Activated naive CD8-positive, alpha-beta T cell treated with anti-CD3 and anti-CD28 coated beads for 36 hours (primary cell): ENCODE measurements at regions not wholly inside any gene's neighbourhood (a gene's known extent, or its start where the extent isn't known, plus 50 kb on each side); places are given as distances from the start of the nearest gene placed in this dataset.

Experiments
- DNase-seq: peaks from one replicate; pipeline ENCODE4 v3.0.0; 2021
- H3K27ac Mint-ChIP-seq: one replicate; pipeline ENCODE4 v1.8.0; 2022; ENCODE audit warnings: mild to moderate bottlenecking, moderate library complexity, mixed read lengths
- H3K27me3 Mint-ChIP-seq: one replicate; pipeline ENCODE4 v1.8.0; 2022; ENCODE audit warnings: mild to moderate bottlenecking, mixed read lengths
- H3K36me3 Mint-ChIP-seq: one replicate; pipeline ENCODE4 v1.8.0; 2021; ENCODE audit warnings: mild to moderate bottlenecking, mixed read lengths
- H3K4me1 Mint-ChIP-seq: one replicate; pipeline ENCODE4 v1.8.0; 2021; ENCODE audit warnings: mixed read lengths
- H3K4me3 Mint-ChIP-seq: one replicate; pipeline ENCODE4 v1.8.0; 2022; ENCODE audit warnings: mild to moderate bottlenecking, moderate library complexity, mixed read lengths
- H3K9me3 Mint-ChIP-seq: one replicate; pipeline ENCODE4 v1.8.0; 2022; ENCODE audit warnings: mixed read lengths

GRCh38 chr13:60976367-60976766, 439.3 kb downstream of the PCDH20 start:
- Mint-ChIP-seq H3K4me3 (no peak overlapping the region), H3K27ac (no peak overlapping the region), H3K9me3 (peaks cover 7% of the 10 kb centered on the region), H3K4me1 (no peaks in the 10 kb centered on the region), H3K36me3 (no peaks in the 10 kb centered on the region), H3K27me3 (no peaks in the 10 kb centered on the region)
- DNase-seq: no peak

- H3K27ac Mint-ChIP-seq: no peak overlapping the region
- no peak overlapping the region for H3K4me3 Mint-ChIP-seq
- no peaks in the 10 kb centered on the region for H3K27me3 Mint-ChIP-seq
- H3K36me3 Mint-ChIP-seq: no peaks in the 10 kb centered on the region
- no peak for DNase-seq
- H3K4me1 Mint-ChIP-seq: no peaks in the 10 kb centered on the region
- H3K9me3 Mint-ChIP-seq: peaks cover 7% of the 10 kb centered on the region
These were observed 441.4 kb downstream of the PCDH20 start for GRCh38 chr13:60974296-60974695.

GRCh38 chr13:60973529-60973928, 442.1 kb downstream of the PCDH20 start:
- no peak for DNase-seq
- H3K27me3 Mint-ChIP-seq: no peaks in the 10 kb centered on the region
- H3K27ac Mint-ChIP-seq: no peak overlapping the region
- no peak overlapping the region for H3K4me3 Mint-ChIP-seq
- peaks cover 7% of the 10 kb centered on the region for H3K9me3 Mint-ChIP-seq
- H3K36me3 Mint-ChIP-seq: no peaks in the 10 kb centered on the region
- H3K4me1 Mint-ChIP-seq: no peaks in the 10 kb centered on the region

- Mint-ChIP-seq H3K27me3 (no peaks in the 10 kb centered on the region), H3K36me3 (no peaks in the 10 kb centered on the region), H3K4me1 (no peaks in the 10 kb centered on the region), H3K27ac (no peak overlapping the region), H3K4me3 (no peak overlapping the region), H3K9me3 (peaks cover 4% of the 10 kb centered on the region)
- DNase-seq: no peak
These were observed 444.9 kb downstream of the PCDH20 start for GRCh38 chr13:60970736-60971135.

GRCh38 chr13:60969656-60970055, 446.0 kb downstream of the PCDH20 start:
- Mint-ChIP-seq H3K4me1 (no peaks in the 10 kb centered on the region), H3K9me3 (no peaks in the 10 kb centered on the region), H3K27ac (no peak overlapping the region), H3K36me3 (no peaks in the 10 kb centered on the region), H3K27me3 (no peaks in the 10 kb centered on the region), H3K4me3 (no peak overlapping the region)
- no peak for DNase-seq

GRCh38 chr13:60959427-60959826, 456.2 kb downstream of the PCDH20 start:
- H3K36me3 Mint-ChIP-seq: no peaks in the 10 kb centered on the region
- no peak for DNase-seq
- no peaks in the 10 kb centered on the region for H3K4me1 Mint-ChIP-seq
- peaks cover 4% of the 10 kb centered on the region for H3K9me3 Mint-ChIP-seq
- no peak overlapping the region for H3K4me3 Mint-ChIP-seq
- no peak overlapping the region for H3K27ac Mint-ChIP-seq
- H3K27me3 Mint-ChIP-seq: no peaks in the 10 kb centered on the region

GRCh38 chr13:60957816-60958215, 457.8 kb downstream of the PCDH20 start:
- no peak for DNase-seq
- no peak overlapping the region for H3K27ac Mint-ChIP-seq
- no peak overlapping the region for H3K4me3 Mint-ChIP-seq
- H3K36me3 Mint-ChIP-seq: no peaks in the 10 kb centered on the region
- no peaks in the 10 kb centered on the region for H3K27me3 Mint-ChIP-seq
- H3K4me1 Mint-ChIP-seq: no peaks in the 10 kb centered on the region
- peaks cover 4% of the 10 kb centered on the region for H3K9me3 Mint-ChIP-seq

GRCh38 chr13:60945396-60945795, 470.3 kb downstream of the PCDH20 start:
- H3K4me3 Mint-ChIP-seq: no peak overlapping the region
- DNase-seq: no peak
- no peaks in the 10 kb centered on the region for H3K4me1 Mint-ChIP-seq
- H3K27me3 Mint-ChIP-seq: no peaks in the 10 kb centered on the region
- no peaks in the 10 kb centered on the region for H3K36me3 Mint-ChIP-seq
- H3K27ac Mint-ChIP-seq: no peak overlapping the region
- H3K9me3 Mint-ChIP-seq: peaks cover 5% of the 10 kb centered on the region

GRCh38 chr13:60944863-60945262, 470.8 kb downstream of the PCDH20 start:
- H3K4me3 Mint-ChIP-seq: no peak overlapping the region
- no peak overlapping the region for H3K27ac Mint-ChIP-seq
- no peak for DNase-seq
- H3K27me3 Mint-ChIP-seq: no peaks in the 10 kb centered on the region
- H3K36me3 Mint-ChIP-seq: no peaks in the 10 kb centered on the region
- no peaks in the 10 kb centered on the region for H3K4me1 Mint-ChIP-seq
- peaks cover 3% of the 10 kb centered on the region for H3K9me3 Mint-ChIP-seq

GRCh38 chr13:60944016-60944415, 471.6 kb downstream of the PCDH20 start:
- DNase-seq: no peak
- H3K9me3 Mint-ChIP-seq: peaks cover 3% of the 10 kb centered on the region
- H3K27ac Mint-ChIP-seq: no peak overlapping the region
- no peaks in the 10 kb centered on the region for H3K4me1 Mint-ChIP-seq
- H3K4me3 Mint-ChIP-seq: no peak overlapping the region
- H3K27me3 Mint-ChIP-seq: no peaks in the 10 kb centered on the region
- no peaks in the 10 kb centered on the region for H3K36me3 Mint-ChIP-seq

- H3K9me3 Mint-ChIP-seq: no peaks in the 10 kb centered on the region
- no peaks in the 10 kb centered on the region for H3K4me1 Mint-ChIP-seq
- H3K27ac Mint-ChIP-seq: no peak overlapping the region
- no peak for DNase-seq
- H3K36me3 Mint-ChIP-seq: no peaks in the 10 kb centered on the region
- no peak overlapping the region for H3K4me3 Mint-ChIP-seq
- no peaks in the 10 kb centered on the region for H3K27me3 Mint-ChIP-seq
These were observed 479.4 kb downstream of the PCDH20 start for GRCh38 chr13:60936281-60936680.

- Mint-ChIP-seq H3K27ac (no peak overlapping the region), H3K27me3 (no peaks in the 10 kb centered on the region), H3K4me3 (no peak overlapping the region), H3K4me1 (no peaks in the 10 kb centered on the region), H3K9me3 (no peaks in the 10 kb centered on the region), H3K36me3 (no peaks in the 10 kb centered on the region)
- DNase-seq: no peak
These were observed 482.0 kb downstream of the PCDH20 start for GRCh38 chr13:60933638-60934037.

GRCh38 chr13:60931858-60932546, 483.6 kb downstream of the PCDH20 start:
- Mint-ChIP-seq H3K4me1 (no peaks in the 10 kb centered on the region), H3K27ac (no peak overlapping the region), H3K9me3 (no peaks in the 10 kb centered on the region), H3K27me3 (no peaks in the 10 kb centered on the region), H3K36me3 (no peaks in the 10 kb centered on the region), H3K4me3 (no peak overlapping the region)
- no peak for DNase-seq

GRCh38 chr13:60925686-60926085, 490.0 kb downstream of the PCDH20 start:
- H3K27me3 Mint-ChIP-seq: no peaks in the 10 kb centered on the region

GRCh38 chr13:60924856-60925255, 490.8 kb downstream of the PCDH20 start:
- Mint-ChIP-seq H3K27ac (no peak overlapping the region), H3K4me3 (no peak overlapping the region), H3K4me1 (no peaks in the 10 kb centered on the region)

More at GRCh38 chr13:60925686-60926085, 490.0 kb downstream of the PCDH20 start:
- no peak for DNase-seq
- Mint-ChIP-seq H3K4me3 (no peak overlapping the region), H3K27ac (no peak overlapping the region), H3K4me1 (no peaks in the 10 kb centered on the region), H3K36me3 (no peaks in the 10 kb centered on the region), H3K9me3 (no peaks in the 10 kb centered on the region)

GRCh38 chr13:60922576-60923231, 492.9 kb downstream of the PCDH20 start:
- no peak overlapping the region for H3K4me3 Mint-ChIP-seq
- no peak overlapping the region for H3K27ac Mint-ChIP-seq
- no peaks in the 10 kb centered on the region for H3K4me1 Mint-ChIP-seq
- no peaks in the 10 kb centered on the region for H3K9me3 Mint-ChIP-seq
- no peak for DNase-seq
- H3K27me3 Mint-ChIP-seq: no peaks in the 10 kb centered on the region
- no peaks in the 10 kb centered on the region for H3K36me3 Mint-ChIP-seq

More at GRCh38 chr13:60924856-60925255, 490.8 kb downstream of the PCDH20 start:
- H3K36me3 Mint-ChIP-seq: no peaks in the 10 kb centered on the region
- no peaks in the 10 kb centered on the region for H3K27me3 Mint-ChIP-seq
- no peaks in the 10 kb centered on the region for H3K9me3 Mint-ChIP-seq
- no peak for DNase-seq
